ENCODE measurements at regions not wholly inside any gene's neighbourhood (a gene's known extent, or its start where the extent isn't known, plus 50 kb on each side); places are given as distances from the start of the nearest gene placed in this dataset.

DNA sequence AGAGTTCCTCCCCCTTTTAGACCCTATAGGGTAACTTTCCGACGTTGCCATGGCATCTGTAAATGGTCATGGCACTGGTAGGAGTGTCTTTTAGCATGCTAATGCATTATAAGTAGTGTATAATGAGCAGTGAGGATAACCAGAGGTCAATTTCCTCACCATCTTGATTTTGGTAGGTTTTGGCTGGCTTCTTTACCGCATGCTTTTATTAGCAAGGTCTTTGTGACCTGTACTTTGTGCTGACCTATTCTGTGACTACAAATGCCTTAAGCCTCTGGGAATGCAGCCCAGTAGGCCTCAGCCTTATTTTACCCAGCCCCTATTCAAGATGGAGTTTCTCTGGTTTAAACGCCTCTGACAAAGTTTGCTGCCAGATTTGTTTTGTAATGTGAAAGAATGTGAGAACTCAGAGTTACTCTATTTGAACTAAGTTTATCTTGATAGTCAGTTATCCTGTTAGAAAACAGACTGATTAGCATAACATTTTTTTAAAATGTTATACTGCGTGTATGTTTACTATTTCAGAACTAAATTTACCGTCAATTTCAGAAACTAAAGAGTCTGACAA is 111.3 kb upstream of the PRSS16 start:
- TF ChIP-seq, protein P1, sequence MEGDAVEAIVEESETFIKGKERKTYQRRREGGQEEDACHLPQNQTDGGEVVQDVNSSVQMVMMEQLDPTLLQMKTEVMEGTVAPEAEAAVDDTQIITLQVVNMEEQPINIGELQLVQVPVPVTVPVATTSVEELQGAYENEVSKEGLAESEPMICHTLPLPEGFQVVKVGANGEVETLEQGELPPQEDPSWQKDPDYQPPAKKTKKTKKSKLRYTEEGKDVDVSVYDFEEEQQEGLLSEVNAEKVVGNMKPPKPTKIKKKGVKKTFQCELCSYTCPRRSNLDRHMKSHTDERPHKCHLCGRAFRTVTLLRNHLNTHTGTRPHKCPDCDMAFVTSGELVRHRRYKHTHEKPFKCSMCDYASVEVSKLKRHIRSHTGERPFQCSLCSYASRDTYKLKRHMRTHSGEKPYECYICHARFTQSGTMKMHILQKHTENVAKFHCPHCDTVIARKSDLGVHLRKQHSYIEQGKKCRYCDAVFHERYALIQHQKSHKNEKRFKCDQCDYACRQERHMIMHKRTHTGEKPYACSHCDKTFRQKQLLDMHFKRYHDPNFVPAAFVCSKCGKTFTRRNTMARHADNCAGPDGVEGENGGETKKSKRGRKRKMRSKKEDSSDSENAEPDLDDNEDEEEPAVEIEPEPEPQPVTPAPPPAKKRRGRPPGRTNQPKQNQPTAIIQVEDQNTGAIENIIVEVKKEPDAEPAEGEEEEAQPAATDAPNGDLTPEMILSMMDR (IDR thresholded peaks at IDR 0.05; ENCODE audit: unreplicated experiment): no peak
- Mint-ChIP-seq H3K27ac (ENCODE audit: unreplicated experiment) (no peak overlapping the region), H3K4me1 (ENCODE audit: unreplicated experiment) (peaks cover 32% of the 10 kb centered on the region), H3K4me3 (ENCODE audit: unreplicated experiment) (no peak overlapping the region), H3K27me3 (ENCODE audit: unreplicated experiment) (peaks cover 2% of the 10 kb centered on the region), H3K36me3 (ENCODE audit: low read depth, unreplicated experiment) (no peaks in the 10 kb centered on the region), H3K9me3 (ENCODE audit: unreplicated experiment) (no peaks in the 10 kb centered on the region)
- DNase-seq (ENCODE audit: low spot score): no peak

DNA sequence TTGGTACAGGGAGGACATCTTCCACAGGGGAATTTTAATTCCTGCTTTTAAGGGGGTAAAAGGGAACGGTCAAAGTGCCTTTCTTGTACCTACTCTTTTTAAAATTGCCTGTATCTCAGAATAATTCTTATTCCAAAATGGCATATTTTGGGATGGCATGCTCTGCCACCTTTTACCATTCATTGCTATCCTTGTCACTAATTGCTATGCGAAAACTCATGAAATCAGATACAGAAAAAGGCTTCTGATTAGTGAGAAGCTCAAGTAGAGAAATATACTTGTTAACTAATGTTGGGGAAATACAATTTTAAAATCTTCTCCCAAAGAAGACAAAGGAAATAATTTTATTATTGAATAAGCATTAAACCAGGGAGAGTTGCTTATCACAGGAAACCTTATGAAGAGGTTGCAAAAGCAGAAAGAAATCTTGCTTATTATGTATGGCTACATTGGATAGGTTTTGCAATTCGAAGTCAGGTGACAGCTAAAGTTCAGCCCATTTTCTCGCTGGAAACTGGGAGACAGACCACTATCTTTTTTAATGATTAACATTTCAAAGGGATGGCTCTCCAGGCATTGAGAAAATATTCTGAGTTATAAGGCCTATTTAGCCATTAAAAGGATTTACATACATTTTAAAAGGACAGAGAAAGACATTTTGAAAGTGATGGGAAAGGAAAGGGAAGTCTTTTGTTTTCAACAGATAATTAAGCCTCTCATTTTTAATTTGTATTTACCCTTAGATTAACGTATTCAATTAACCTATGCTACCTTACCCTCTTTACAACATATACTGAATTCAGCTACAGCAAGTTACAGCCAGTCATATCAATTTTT is 110.3 kb upstream of the PRSS16 start:
- H3K27me3 Mint-ChIP-seq (ENCODE audit: unreplicated experiment): peaks cover 2% of the 10 kb centered on the region
- H3K36me3 Mint-ChIP-seq (ENCODE audit: low read depth, unreplicated experiment): no peaks in the 10 kb centered on the region
- H3K4me1 Mint-ChIP-seq (ENCODE audit: unreplicated experiment): peaks cover 32% of the 10 kb centered on the region
- TF ChIP-seq, protein P1 (IDR thresholded peaks at IDR 0.05; ENCODE audit: unreplicated experiment): no peak
- DNase-seq (ENCODE audit: low spot score): no peak
- no peaks in the 10 kb centered on the region for H3K9me3 Mint-ChIP-seq (ENCODE audit: unreplicated experiment)
- H3K27ac Mint-ChIP-seq (ENCODE audit: unreplicated experiment): no peak overlapping the region
- no peak overlapping the region for H3K4me3 Mint-ChIP-seq (ENCODE audit: unreplicated experiment)

DNA sequence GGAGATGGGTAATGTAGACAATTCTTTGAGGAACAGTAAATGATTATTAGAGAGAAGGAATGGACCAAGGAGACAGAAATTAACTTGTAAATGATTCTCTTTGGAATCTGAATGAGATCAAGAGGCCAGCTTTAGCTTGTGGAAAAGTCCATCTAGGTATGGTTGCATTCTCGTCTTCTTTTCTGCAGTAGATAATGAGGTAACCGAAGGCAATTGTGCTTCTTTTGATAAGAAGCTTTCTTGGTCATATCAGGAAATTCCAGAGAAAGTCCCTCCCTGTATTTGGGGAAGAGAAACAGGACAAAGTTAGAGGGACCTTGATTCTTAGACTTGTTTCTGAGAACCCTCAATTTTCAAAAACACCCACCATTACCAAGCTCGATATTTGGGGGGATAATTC is 109.1 kb upstream of the PRSS16 start:
- H3K4me3 Mint-ChIP-seq (ENCODE audit: unreplicated experiment): peak overlapping the region; percentile 96
- TF ChIP-seq, protein P1 (IDR thresholded peaks at IDR 0.05; ENCODE audit: unreplicated experiment): no peak
- peaks cover 2% of the 10 kb centered on the region for H3K27me3 Mint-ChIP-seq (ENCODE audit: unreplicated experiment)
- DNase-seq (ENCODE audit: low spot score): no peak
- H3K4me1 Mint-ChIP-seq (ENCODE audit: unreplicated experiment): peaks cover 29% of the 10 kb centered on the region
- H3K9me3 Mint-ChIP-seq (ENCODE audit: unreplicated experiment): no peaks in the 10 kb centered on the region
- no peaks in the 10 kb centered on the region for H3K36me3 Mint-ChIP-seq (ENCODE audit: low read depth, unreplicated experiment)
- H3K27ac Mint-ChIP-seq (ENCODE audit: unreplicated experiment): peak overlapping the region; percentile 95

DNA sequence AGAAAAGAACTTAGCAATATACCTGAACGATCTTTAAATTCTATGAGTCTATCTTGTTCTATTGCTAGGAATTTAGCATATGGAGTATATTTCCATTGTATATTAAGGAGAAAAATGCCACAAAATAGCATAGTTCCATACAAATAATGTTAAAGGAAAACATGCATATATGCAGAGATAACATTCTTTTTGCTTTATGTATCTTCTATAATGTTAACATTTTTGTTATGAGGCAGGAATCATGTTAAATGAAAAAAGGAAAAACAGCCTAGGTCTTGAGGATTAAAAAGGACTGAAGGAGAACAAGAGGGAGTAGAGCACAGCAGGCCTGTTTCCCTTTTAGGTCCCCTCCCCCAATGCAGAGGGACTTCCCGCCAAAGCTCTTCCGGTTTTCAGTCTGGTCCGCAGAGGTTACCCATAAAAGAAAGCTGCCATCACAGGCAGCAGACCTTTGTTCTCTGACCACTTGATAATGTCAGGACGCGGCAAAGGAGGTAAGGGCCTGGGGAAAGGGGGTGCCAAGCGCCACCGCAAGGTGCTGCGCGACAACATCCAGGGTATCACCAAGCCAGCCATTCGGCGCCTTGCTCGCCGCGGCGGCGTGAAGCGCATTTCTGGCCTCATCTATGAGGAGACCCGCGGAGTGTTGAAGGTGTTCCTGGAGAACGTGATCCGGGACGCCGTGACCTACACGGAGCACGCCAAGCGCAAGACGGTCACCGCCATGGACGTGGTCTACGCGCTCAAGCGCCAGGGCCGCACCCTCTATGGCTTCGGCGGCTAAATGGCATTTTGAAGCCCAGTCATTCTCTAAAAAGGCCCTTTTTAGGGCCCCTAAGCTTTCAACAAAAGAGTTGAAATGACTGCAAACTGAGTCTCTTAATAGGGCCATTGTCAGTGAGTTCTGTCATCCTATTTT is 108.4 kb upstream of the PRSS16 start:
- peaks cover 2% of the 10 kb centered on the region for H3K27me3 Mint-ChIP-seq (ENCODE audit: unreplicated experiment)
- DNase-seq (ENCODE audit: low spot score): peak; percentile 37
- no peaks in the 10 kb centered on the region for H3K36me3 Mint-ChIP-seq (ENCODE audit: low read depth, unreplicated experiment)
- H3K4me1 Mint-ChIP-seq (ENCODE audit: unreplicated experiment): peaks cover 23% of the 10 kb centered on the region
- no peaks in the 10 kb centered on the region for H3K9me3 Mint-ChIP-seq (ENCODE audit: unreplicated experiment)
- peak overlapping the region; percentile 95 for H3K27ac Mint-ChIP-seq (ENCODE audit: unreplicated experiment)
- TF ChIP-seq, protein P1 (IDR thresholded peaks at IDR 0.05; ENCODE audit: unreplicated experiment): no peak
- H3K4me3 Mint-ChIP-seq (ENCODE audit: unreplicated experiment): peak overlapping the region; percentile 96
